H1 (cell line): ENCODE measurements at regions not wholly inside any gene's neighbourhood (a gene's known extent, or its start where the extent isn't known, plus 50 kb on each side); places are given as distances from the start of the nearest gene placed in this dataset.
A peak's percentile ranks its signal among the peaks of the same experiment; 100 is the strongest.

Experiments
- CTCF ChIA-PET: fragments of 300-600 bp; sonication (Branson Sonifier 250); formaldehyde crosslinking; loops from one replicate; lab custom pipeline; 2021; ENCODE audit not compliant: partially characterized antibody; lab: Charles Lee
- POLR2A ChIA-PET: fragments of 300-600 bp; sonication (Branson Sonifier 250); formaldehyde crosslinking; loops from one replicate; lab custom pipeline; 2021; ENCODE audit warnings: inconsistent platforms; ENCODE audit not compliant: partially characterized antibody; lab: Charles Lee
- DNase-seq, 2 experiments: peaks; one replicate each; pipeline versions ENCODE4 v3.0.0 to v3.0.0-alpha.2; 2010 to 2022; ENCODE audit warnings: low spot score in 2 of 2, low read depth in 1 of 2, mixed read lengths in 1 of 2
- FAIRE-seq: peaks from 2 replicates; lab custom pipeline; 2011; peaks lifted over from hg19 to GRCh38; lab: Jason Lieb, UNC
- H2AFZ ChIP-seq: 2 replicates; pipeline ENCODE4 v1.8.1; 2012; ENCODE audit warnings: low read length, inconsistent platforms
- H2AK5ac ChIP-seq: 2 replicates; pipeline ENCODE4 v1.6.1; 2013; ENCODE audit warnings: low read depth, low read length
- H2BK120ac ChIP-seq: replicated peaks from 2 replicates; pipeline ENCODE3; 2013; ENCODE audit warnings: low read depth, low read length, inconsistent platforms
- H2BK12ac ChIP-seq: 2 replicates; pipeline ENCODE4 v1.6.1; 2013; ENCODE audit warnings: low read depth, low read length
- H2BK15ac ChIP-seq: 2 replicates; pipeline ENCODE4 v1.6.1; 2013; ENCODE audit warnings: low read length
- H2BK20ac ChIP-seq: 2 replicates; pipeline ENCODE4 v1.6.1; 2013; ENCODE audit warnings: low read length
- H2BK5ac ChIP-seq: 2 replicates; pipeline ENCODE4 v1.6.1; 2013; ENCODE audit warnings: low read depth, low read length
- H3K14ac ChIP-seq: 2 replicates; pipeline ENCODE4 v1.6.1; 2013; ENCODE audit warnings: inconsistent platforms; ENCODE audit not compliant: insufficient read length
- H3K18ac ChIP-seq: 2 replicates; pipeline ENCODE4 v1.6.1; 2013; ENCODE audit warnings: low read length; ENCODE audit errors: extremely low read depth
- H3K23ac ChIP-seq: 2 replicates; pipeline ENCODE4 v1.6.1; 2013; ENCODE audit warnings: inconsistent platforms; ENCODE audit not compliant: insufficient read length
- H3K23me2 ChIP-seq: 2 replicates; pipeline ENCODE4 v1.6.1; 2013; ENCODE audit warnings: low read depth, low read length
- H3K27ac ChIP-seq: 2 replicates; pipeline ENCODE4 v1.6.1; 2011; ENCODE audit warnings: low read depth, low read length, inconsistent platforms
- H3K27me3 ChIP-seq, 4 experiments: replicated peaks in 1 of 4; 1 replicate in 1 of 4; 2 replicates in 3 of 4; pipeline versions ENCODE4 v1.6.1 to v1.8.1; 2011 to 2013; ENCODE audit warnings: low read length in 3 of 4, mild to moderate bottlenecking in 3 of 4, inconsistent platforms in 2 of 4, mixed read lengths in 2 of 4, moderate library complexity in 1 of 4; ENCODE audit not compliant: control insufficient read depth in 3 of 4, insufficient read depth in 3 of 4; ENCODE audit errors: extremely low read depth in 1 of 4
- H3K36me3 ChIP-seq, 4 experiments: 2 replicates each; pipeline versions ENCODE4 v1.6.1 to v1.8.1; 2011 to 2013; ENCODE audit warnings: mild to moderate bottlenecking in 4 of 4, low read length in 3 of 4, moderate library complexity in 2 of 4, control low read depth in 1 of 4, inconsistent platforms in 1 of 4; ENCODE audit not compliant: insufficient read depth in 4 of 4, control insufficient read depth in 2 of 4
- H3K4ac ChIP-seq: replicated peaks from 2 replicates; pipeline ENCODE3; 2013; ENCODE audit warnings: low read length, low read depth, mixed read lengths, inconsistent platforms; ENCODE audit not compliant: insufficient read length
- H3K4me1 ChIP-seq, 4 experiments: replicated peaks in 1 of 4; 1 replicate in 1 of 4; 2 replicates in 3 of 4; pipeline versions ENCODE4 v1.6.1 to v1.8.1; 2011 to 2013; ENCODE audit warnings: low read length in 3 of 4, inconsistent platforms in 2 of 4, mixed read lengths in 1 of 4; ENCODE audit not compliant: insufficient read depth in 4 of 4, control insufficient read depth in 3 of 4
- H3K4me2 ChIP-seq, 2 experiments: 2 replicates each; pipeline versions ENCODE4 v1.6.1 to v1.8.1; 2011 to 2013; ENCODE audit warnings: low read depth in 2 of 2, low read length in 2 of 2, control low read depth in 1 of 2, inconsistent platforms in 1 of 2, mild to moderate bottlenecking in 1 of 2; ENCODE audit not compliant: insufficient read depth in 1 of 2
- H3K4me3 ChIP-seq, 4 experiments: fragments of 200-600, 300-600 bp in 1 of 4; sonication (generic), shearing (Covaris generic), sonication (Bioruptor Twin) in 1 of 4; 2 replicates each; pipeline versions ENCODE4 v1.5.1 to v1.8.1; 2011 to 2016; ENCODE audit warnings: low read length in 4 of 4, low read depth in 3 of 4, control low read depth in 2 of 4, inconsistent platforms in 2 of 4, mild to moderate bottlenecking in 2 of 4, mixed read lengths in 1 of 4, moderate library complexity in 1 of 4; ENCODE audit not compliant: insufficient read depth in 2 of 4; ENCODE audit errors: extremely low read depth in 1 of 4
- H3K56ac ChIP-seq: replicated peaks from 2 replicates; pipeline ENCODE3; 2013; ENCODE audit warnings: low read depth, mild to moderate bottlenecking, mixed read lengths, low read length, inconsistent platforms; ENCODE audit not compliant: insufficient read length
- H3K79me1 ChIP-seq: 2 replicates; pipeline ENCODE4 v1.6.1; 2013; ENCODE audit warnings: low read depth, low read length, control low read depth
- H3K79me2 ChIP-seq, 2 experiments: 2 replicates each; pipeline versions ENCODE4 v1.6.1 to v1.8.1; 2012 to 2013; ENCODE audit warnings: low read length in 2 of 2, mild to moderate bottlenecking in 2 of 2, inconsistent platforms in 1 of 2; ENCODE audit not compliant: insufficient read depth in 2 of 2, control insufficient read depth in 1 of 2
- H3K9ac ChIP-seq, 4 experiments: replicated peaks in 1 of 4; 1 replicate in 1 of 4; 2 replicates in 3 of 4; pipeline versions ENCODE4 v1.6.1 to v1.8.1; 2011 to 2013; ENCODE audit warnings: low read depth in 3 of 4, low read length in 3 of 4, control low read depth in 2 of 4, mild to moderate bottlenecking in 2 of 4, moderate library complexity in 2 of 4, inconsistent platforms in 1 of 4; ENCODE audit errors: extremely low read depth in 1 of 4
- H3K9me3 ChIP-seq, 2 experiments: 2 replicates each; pipeline versions ENCODE4 v1.6.1 to v1.8.1; 2012 to 2013; ENCODE audit warnings: mild to moderate bottlenecking in 2 of 2, moderate library complexity in 2 of 2, control low read depth in 1 of 2, inconsistent platforms in 1 of 2, low read depth in 1 of 2, low read length in 1 of 2, mixed read lengths in 1 of 2; ENCODE audit not compliant: insufficient read depth in 2 of 2
- H4K20me1 ChIP-seq, 2 experiments: replicated peaks in 1 of 2; 2 replicates each; pipeline versions ENCODE3 to v1.8.1; 2011 to 2013; ENCODE audit warnings: inconsistent platforms in 2 of 2, low read length in 2 of 2, mild to moderate bottlenecking in 1 of 2; ENCODE audit not compliant: insufficient read depth in 2 of 2, control insufficient read depth in 1 of 2
- H4K5ac ChIP-seq: 2 replicates; pipeline ENCODE4 v1.6.1; 2013; ENCODE audit warnings: low read length, low read depth, mixed read lengths, inconsistent platforms; ENCODE audit not compliant: insufficient read length
- H4K8ac ChIP-seq: 2 replicates; pipeline ENCODE4 v1.8.0; 2013; ENCODE audit warnings: mild to moderate bottlenecking, moderate library complexity, low read length, inconsistent platforms; ENCODE audit not compliant: insufficient read depth; ENCODE audit errors: extremely low read depth
- H4K91ac ChIP-seq: replicated peaks from 2 replicates; pipeline ENCODE3; 2013; ENCODE audit warnings: low read length, mixed read lengths, inconsistent platforms; ENCODE audit not compliant: insufficient read length
- RNF2 ChIP-seq: fragments of 200-900, 300-1000 bp; sonication (generic); IDR thresholded peaks from 2 replicates; pipeline ENCODE4 v1.7.1; 2016; ENCODE audit warnings: borderline replicate concordance, low read depth, mild to moderate bottlenecking, antibody characterized with exemption, low read length; ENCODE audit not compliant: poor library complexity, severe bottlenecking; ENCODE audit errors: missing control alignments
- SP2 ChIP-seq: IDR thresholded peaks from 2 replicates; pipeline ENCODE4 v1.6.1; 2012; ENCODE audit warnings: mild to moderate bottlenecking, low read length, inconsistent platforms
- WGBS, 2 experiments: shearing (Covaris generic) in 1 of 2; methylation state at CpG; one replicate each; pipeline versions ENCODE4 v1.1.6 to v1.1.7; 2013 to 2015; ENCODE audit warnings: low lambda C conversion rate in 2 of 2, mixed read lengths in 2 of 2, inconsistent platforms in 1 of 2, low coverage in 1 of 2, missing lambda C conversion rate in 1 of 2; ENCODE audit not compliant: insufficient replicate concordance in 2 of 2, insufficient coverage in 1 of 2, insufficient read length in 1 of 2; ENCODE audit errors: extremely low coverage in 1 of 2, missing lambda C conversion rate in 1 of 2; 5-methylcytosine and 5-hydroxymethylcytosine counted together

GRCh38 chr6:113289166-113289565 lies 568.0 kb upstream of the MARCKS start:
- H2BK120ac ChIP-seq: no peak overlapping the region
- H2BK20ac ChIP-seq: no peak overlapping the region
- H2BK15ac ChIP-seq: no peak overlapping the region
- no peak for FAIRE-seq
- H3K18ac ChIP-seq: no peak overlapping the region
- no peak overlapping the region for H3K4me2 ChIP-seq
- H4K5ac ChIP-seq: no peak overlapping the region
- no peaks in the 10 kb centered on the region for H3K23me2 ChIP-seq
- TF ChIP-seq RNF2 (no peak), SP2 (no peak)
- TF ChIP-seq, all 59 proteins: peak for 0
- CTCF ChIA-PET: interaction anchor here (0.6 kb wide), 1 partner anchor 25 kb away, joined by 4 read pairs; no protein-coding TSS in a partner anchor
- DNase-seq: no peak
- H4K8ac ChIP-seq: no peak overlapping the region
- POLR2A ChIA-PET: no interaction called here
- no peak overlapping the region for H2BK5ac ChIP-seq
- no peaks in the 10 kb centered on the region; a peak in 1 of 8 replicates for H3K36me3 ChIP-seq
- no peaks in the 10 kb centered on the region for H4K20me1 ChIP-seq
- H2AFZ ChIP-seq: no peak overlapping the region
- H3K9me3 ChIP-seq: 0 out of 4 replicates have a peak, but pooled peaks cover 0 to 2% of the 10 kb centered on the region in 2 experiments
- no peak overlapping the region for H4K91ac ChIP-seq
- no peaks in the 10 kb centered on the region for H3K27me3 ChIP-seq
- H3K4me1 ChIP-seq: peaks cover 0 to 2% (median 0%) of the 10 kb centered on the region in 4 experiments; a peak in 2 of 7 replicates
- H3K4me3 ChIP-seq: peak overlapping the region in 1 of 4 experiments; percentile 2; a peak in 1 of 8 replicates
- no peak overlapping the region for H2BK12ac ChIP-seq
- H3K23ac ChIP-seq: no peak overlapping the region
- H3K79me2 ChIP-seq: no peaks in the 10 kb centered on the region
- WGBS, 2 experiments: 81% methylated on average over 6 of the region's 6 CpGs; no CpG with 5 or more reads in 1 of the 2 experiments
- no peak overlapping the region for H2AK5ac ChIP-seq
- H3K14ac ChIP-seq: no peak overlapping the region
- H3K9ac ChIP-seq: no peak overlapping the region
- no peaks in the 10 kb centered on the region for H3K79me1 ChIP-seq
- no peak overlapping the region for H3K27ac ChIP-seq
- no peak overlapping the region for H3K4ac ChIP-seq
- H3K56ac ChIP-seq: no peak overlapping the region
